DND-41 (cell line): ENCODE measurements at regions not wholly inside any gene's neighbourhood (a gene's known extent, or its start where the extent isn't known, plus 50 kb on each side); places are given as distances from the start of the nearest gene placed in this dataset.
"Not testable (repeated sequence)": the region's sequence is repeated elsewhere in the genome, so short reads cannot be mapped to it uniquely, and the experiment has no call there.

Experiments
- ATAC-seq: fragments of 200-7000 bp; cut with Tn5 transposase; 3 replicates; pipeline ENCODE4 v1.9.1; 2021; ENCODE audit warnings: low read depth; ENCODE audit not compliant: insufficient read depth
- DNase-seq: peaks from one replicate; pipeline ENCODE4 v3.0.0-alpha.2; 2020
- H2AFZ ChIP-seq: 2 replicates; pipeline ENCODE4 v1.6.0; 2012; ENCODE audit warnings: low read depth, low read length
- H3K27ac ChIP-seq: 2 replicates; pipeline ENCODE4 v1.5.1; 2012; ENCODE audit warnings: low read length, inconsistent platforms
- H3K27me3 ChIP-seq: fragments of 200-600 bp; sonication (generic); 2 replicates; pipeline ENCODE4 v1.6.0; 2012; ENCODE audit warnings: low read length, mild to moderate bottlenecking, inconsistent platforms; ENCODE audit not compliant: insufficient read depth, poor library complexity
- H3K36me3 ChIP-seq: 2 replicates; pipeline ENCODE4 v1.5.1; 2012; ENCODE audit warnings: low read length, inconsistent platforms; ENCODE audit not compliant: insufficient read depth
- H3K4me1 ChIP-seq: 2 replicates; pipeline ENCODE4 v1.5.1; 2012; ENCODE audit warnings: mild to moderate bottlenecking, low read length; ENCODE audit not compliant: insufficient read depth
- H3K4me2 ChIP-seq: 2 replicates; pipeline ENCODE4 v1.6.0; 2012; ENCODE audit warnings: mild to moderate bottlenecking, moderate library complexity, low read length, inconsistent platforms; ENCODE audit not compliant: insufficient read depth
- H3K4me3 ChIP-seq, 2 experiments: fragments of 200-600 bp in 1 of 2; shearing (Covaris generic) in 1 of 2; 2 replicates each; pipeline ENCODE4 v1.5.1; 2012 to 2016; ENCODE audit warnings: inconsistent platforms in 2 of 2, low read length in 2 of 2, mild to moderate bottlenecking in 2 of 2, low read depth in 1 of 2, moderate library complexity in 1 of 2
- H3K79me2 ChIP-seq: 2 replicates; pipeline ENCODE4 v1.6.0; 2012; ENCODE audit warnings: low read length, inconsistent platforms; ENCODE audit not compliant: insufficient read depth
- H3K9ac ChIP-seq: 2 replicates; pipeline ENCODE4 v1.6.0; 2012; ENCODE audit warnings: low read depth, mild to moderate bottlenecking, inconsistent platforms, low read length, moderate library complexity
- H3K9me3 ChIP-seq: 2 replicates; pipeline ENCODE4 v1.5.1; 2012; ENCODE audit warnings: low read length, moderate library complexity, mild to moderate bottlenecking, inconsistent platforms; ENCODE audit not compliant: insufficient read depth, severe bottlenecking
- H4K20me1 ChIP-seq: 2 replicates; pipeline ENCODE4 v1.6.0; 2012; ENCODE audit warnings: low read length; ENCODE audit not compliant: insufficient read depth
- CTCF ChIP-seq: IDR thresholded peaks from 2 replicates; pipeline ENCODE4 v1.5.1; 2012; ENCODE audit warnings: borderline replicate concordance, low read length, moderate library complexity, mild to moderate bottlenecking; ENCODE audit not compliant: poor library complexity, severe bottlenecking; ENCODE audit errors: extremely low read depth
- EZH2 ChIP-seq: IDR thresholded peaks from 3 replicates; pipeline ENCODE4 v1.6.1; 2012; ENCODE audit warnings: borderline replicate concordance, low read depth, mild to moderate bottlenecking, moderate library complexity, low read length, inconsistent platforms; ENCODE audit not compliant: severe bottlenecking

GRCh38 chr2:185511925-185512324 lies 226.7 kb upstream of the FSIP2 start:
- no peaks in the 10 kb centered on the region for H3K4me1 ChIP-seq
- no peaks in the 10 kb centered on the region for H3K27me3 ChIP-seq
- no peak for TF ChIP-seq CTCF
- TF ChIP-seq EZH2 = no peak
- no peaks in the 10 kb centered on the region for H3K79me2 ChIP-seq
- DNase-seq (no peak), ATAC-seq (no peak)
- H3K4me3 ChIP-seq = no peak overlapping the region
- H4K20me1 ChIP-seq = no peaks in the 10 kb centered on the region
- no peaks in the 10 kb centered on the region for H3K36me3 ChIP-seq
- H3K27ac ChIP-seq = no peak overlapping the region
- H3K9me3 ChIP-seq = no peaks in the 10 kb centered on the region
- no peak overlapping the region for H3K4me2 ChIP-seq
- H3K9ac ChIP-seq = no peak overlapping the region
- H2AFZ ChIP-seq = no peak overlapping the region

GRCh38 chr2:185522472-185522871 lies 216.1 kb upstream of the FSIP2 start:
- no peaks in the 10 kb centered on the region for H3K36me3 ChIP-seq
- DNase-seq (no peak), ATAC-seq (no peak)
- no peak overlapping the region for H3K4me3 ChIP-seq
- H3K27me3 ChIP-seq = no peaks in the 10 kb centered on the region
- H2AFZ ChIP-seq = no peak overlapping the region
- H3K4me1 ChIP-seq = no peaks in the 10 kb centered on the region
- H3K27ac ChIP-seq = no peak overlapping the region
- H4K20me1 ChIP-seq = no peaks in the 10 kb centered on the region
- no peaks in the 10 kb centered on the region for H3K79me2 ChIP-seq
- no peak overlapping the region for H3K9ac ChIP-seq
- H3K4me2 ChIP-seq = no peak overlapping the region
- TF ChIP-seq CTCF (no peak), EZH2 (no peak)
- peaks cover 8% of the 10 kb centered on the region for H3K9me3 ChIP-seq

- not testable (repeated sequence) for ATAC-seq, DNase-seq, H2AFZ ChIP-seq, H3K4me2 ChIP-seq, H3K27me3 ChIP-seq, H4K20me1 ChIP-seq, H3K4me1 ChIP-seq, H3K27ac ChIP-seq, H3K4me3 ChIP-seq, H3K9ac ChIP-seq, H3K36me3 ChIP-seq, H3K79me2 ChIP-seq, H3K9me3 ChIP-seq
These were observed 214.4 kb upstream of the FSIP2 start for GRCh38 chr2:185524242-185524641.

- Histone ChIP-seq H3K79me2 (no peaks in the 10 kb centered on the region), H3K4me1 (no peaks in the 10 kb centered on the region), H3K27ac (no peak overlapping the region), H4K20me1 (no peaks in the 10 kb centered on the region), H3K4me3 (no peak overlapping the region), H3K9ac (no peak overlapping the region), H3K4me2 (no peak overlapping the region), H3K9me3 (no peaks in the 10 kb centered on the region), H3K36me3 (no peaks in the 10 kb centered on the region), H3K27me3 (no peaks in the 10 kb centered on the region), H2AFZ (no peak overlapping the region)
- ATAC-seq (no peak), DNase-seq (no peak)
- TF ChIP-seq CTCF = no peak
- TF ChIP-seq EZH2 = no peak
These were observed 212.4 kb upstream of the FSIP2 start for GRCh38 chr2:185526161-185526560.
